ENCODE measurements at regions not wholly inside any gene's neighbourhood (a gene's known extent, or its start where the extent isn't known, plus 50 kb on each side); places are given as distances from the start of the nearest gene placed in this dataset.

DNA sequence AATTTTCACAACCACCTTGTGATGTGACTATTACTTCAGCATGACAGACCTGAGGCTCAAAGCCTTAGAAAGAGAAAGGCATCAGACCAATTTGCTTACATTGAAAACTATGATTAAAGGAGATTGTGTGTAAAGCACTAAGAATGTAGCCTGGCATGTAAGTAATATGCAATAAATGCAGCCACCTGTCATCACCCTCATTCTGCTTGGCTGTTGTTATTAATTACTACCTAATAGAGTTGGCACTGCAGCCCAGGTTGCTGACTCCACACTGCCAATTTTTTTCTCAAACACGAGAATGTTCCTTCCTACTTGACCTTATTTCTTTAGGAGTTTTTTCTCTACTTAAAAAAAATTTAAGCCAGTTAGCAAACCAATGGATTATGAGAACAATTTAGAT lies 61.2 kb upstream of the NPVF start:
- Histone ChIP-seq H3K27ac (no peak overlapping the region), H3K4me3 (ENCODE audit: low read depth, low read length) (no peak overlapping the region), H3K9me3 (ENCODE audit: severe bottlenecking) (no peaks in the 10 kb centered on the region), H3K27me3 (ENCODE audit: insufficient read depth, low read depth, severe bottlenecking) (no peaks in the 10 kb centered on the region), H3K36me3 (no peaks in the 10 kb centered on the region)
- no peak for DNase-seq
- TF ChIP-seq, protein P1, sequence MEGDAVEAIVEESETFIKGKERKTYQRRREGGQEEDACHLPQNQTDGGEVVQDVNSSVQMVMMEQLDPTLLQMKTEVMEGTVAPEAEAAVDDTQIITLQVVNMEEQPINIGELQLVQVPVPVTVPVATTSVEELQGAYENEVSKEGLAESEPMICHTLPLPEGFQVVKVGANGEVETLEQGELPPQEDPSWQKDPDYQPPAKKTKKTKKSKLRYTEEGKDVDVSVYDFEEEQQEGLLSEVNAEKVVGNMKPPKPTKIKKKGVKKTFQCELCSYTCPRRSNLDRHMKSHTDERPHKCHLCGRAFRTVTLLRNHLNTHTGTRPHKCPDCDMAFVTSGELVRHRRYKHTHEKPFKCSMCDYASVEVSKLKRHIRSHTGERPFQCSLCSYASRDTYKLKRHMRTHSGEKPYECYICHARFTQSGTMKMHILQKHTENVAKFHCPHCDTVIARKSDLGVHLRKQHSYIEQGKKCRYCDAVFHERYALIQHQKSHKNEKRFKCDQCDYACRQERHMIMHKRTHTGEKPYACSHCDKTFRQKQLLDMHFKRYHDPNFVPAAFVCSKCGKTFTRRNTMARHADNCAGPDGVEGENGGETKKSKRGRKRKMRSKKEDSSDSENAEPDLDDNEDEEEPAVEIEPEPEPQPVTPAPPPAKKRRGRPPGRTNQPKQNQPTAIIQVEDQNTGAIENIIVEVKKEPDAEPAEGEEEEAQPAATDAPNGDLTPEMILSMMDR (IDR thresholded peaks at IDR 0.05; ENCODE audit: low read depth, low read length), result no peak

DNA sequence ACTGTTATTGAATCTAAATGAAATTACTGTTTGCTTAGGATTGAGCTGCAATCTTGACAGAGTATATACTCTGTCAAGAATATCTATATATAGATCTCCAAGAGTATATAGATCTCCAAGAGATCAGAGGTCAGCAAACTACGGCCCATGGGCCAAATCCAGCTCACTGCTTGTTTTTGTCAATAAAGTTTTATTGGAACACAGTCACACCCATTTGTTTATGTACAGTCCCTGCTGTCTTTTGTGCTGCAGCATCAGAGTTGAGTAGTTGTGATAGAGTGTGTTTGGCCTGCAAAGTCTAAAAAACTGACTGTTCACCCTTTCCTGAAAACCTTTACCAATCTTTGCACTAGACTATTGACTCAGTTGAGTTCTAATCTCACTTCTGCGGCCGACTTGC lies 66.3 kb upstream of the NPVF start:
- Histone ChIP-seq H3K4me3 (ENCODE audit: low read depth, low read length) (no peak overlapping the region), H3K27me3 (ENCODE audit: insufficient read depth, low read depth, severe bottlenecking) (no peaks in the 10 kb centered on the region), H3K9me3 (ENCODE audit: severe bottlenecking) (no peaks in the 10 kb centered on the region), H3K27ac (no peak overlapping the region), H3K36me3 (no peaks in the 10 kb centered on the region)
- DNase-seq, result no peak
- TF ChIP-seq, protein P1 (IDR thresholded peaks at IDR 0.05; ENCODE audit: low read depth, low read length), result no peak

GRCh38 chr7:25295387-25295786 lies 67.1 kb upstream of the NPVF start:
- Histone ChIP-seq H3K4me3 (ENCODE audit: low read depth, low read length) (no peak overlapping the region), H3K9me3 (ENCODE audit: severe bottlenecking) (no peaks in the 10 kb centered on the region), H3K27ac (no peak overlapping the region), H3K27me3 (ENCODE audit: insufficient read depth, low read depth, severe bottlenecking) (no peaks in the 10 kb centered on the region), H3K36me3 (no peaks in the 10 kb centered on the region)
- DNase-seq, result no peak
- TF ChIP-seq, protein P1 (IDR thresholded peaks at IDR 0.05; ENCODE audit: low read depth, low read length), result no peak

DNA sequence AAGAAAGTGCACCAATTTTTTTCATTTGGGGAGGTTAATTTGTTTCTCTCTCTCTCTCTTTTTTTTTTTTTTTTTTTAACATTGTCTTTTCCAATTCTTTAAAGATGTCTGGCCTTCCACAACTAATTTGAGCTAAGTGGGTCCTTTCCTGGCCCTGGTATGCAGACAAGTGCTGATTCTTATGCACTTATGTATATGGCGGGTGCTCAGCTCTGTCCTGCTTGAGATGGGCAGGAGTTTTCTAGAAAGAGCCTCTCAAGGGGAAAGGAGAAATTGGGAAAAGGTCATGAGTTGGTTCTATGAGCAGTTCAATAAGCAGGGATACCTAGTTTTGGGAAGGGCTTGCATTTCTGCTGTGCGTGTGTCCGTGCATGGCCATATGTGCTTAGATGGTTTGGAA lies 67.8 kb upstream of the NPVF start:
- Histone ChIP-seq H3K9me3 (ENCODE audit: severe bottlenecking) (no peaks in the 10 kb centered on the region), H3K4me3 (ENCODE audit: low read depth, low read length) (no peak overlapping the region), H3K36me3 (no peaks in the 10 kb centered on the region), H3K27me3 (ENCODE audit: insufficient read depth, low read depth, severe bottlenecking) (no peaks in the 10 kb centered on the region), H3K27ac (no peak overlapping the region)
- TF ChIP-seq, protein P1 (IDR thresholded peaks at IDR 0.05; ENCODE audit: low read depth, low read length), result no peak
- no peak for DNase-seq

- DNase-seq, result no peak
- no peaks in the 10 kb centered on the region for H3K27me3 ChIP-seq (ENCODE audit: insufficient read depth, low read depth, severe bottlenecking)
- H3K36me3 ChIP-seq, result no peaks in the 10 kb centered on the region
- no peak overlapping the region for H3K4me3 ChIP-seq (ENCODE audit: low read depth, low read length)
- H3K9me3 ChIP-seq (ENCODE audit: severe bottlenecking), result no peaks in the 10 kb centered on the region
- TF ChIP-seq, protein P1 (IDR thresholded peaks at IDR 0.05; ENCODE audit: low read depth, low read length), result no peak
- H3K27ac ChIP-seq, result no peak overlapping the region
Measured at GRCh38 chr7:25297278-25297677, 69.0 kb upstream of the NPVF start.

Data from WERI-Rb-1 (cell line).